IMR-90 (cell line): ENCODE measurements at regions not wholly inside any gene's neighbourhood (a gene's known extent, or its start where the extent isn't known, plus 50 kb on each side); places are given as distances from the start of the nearest gene placed in this dataset.

ENCODE experiments used
- ATAC-seq: fragments of 200-7000 bp; cut with Tn5 transposase; 2 replicates; pipeline ENCODE4 v1.9.1; 2020; ENCODE audit warnings: low read depth, mild to moderate bottlenecking, moderate library complexity
- BruUV-seq: library from RNA; stranded (reverse); fragments of 400-500 nt; replicated peaks from 2 replicates; lab custom pipeline; 2021; lab: Mats Ljungman, UMichigan
- CTCF ChIA-PET: fragments of 300-600 bp; formaldehyde crosslinking; extraction: SDS; loops from one replicate; lab custom pipeline; 2021; ENCODE audit warnings: antibody characterized with exemption; lab: Yijun Ruan, JAX
- POLR2A ChIA-PET: fragments of 300-600 bp; sonication (Branson Sonifier 250); formaldehyde crosslinking; loops from one replicate; lab custom pipeline; 2022; ENCODE audit warnings: antibody characterized with exemption; ENCODE audit not compliant: unreplicated experiment; lab: Charles Lee
- DNase-seq: peaks from one replicate; pipeline ENCODE4 v3.0.0; 2013
- H2AFZ ChIP-seq: replicated peaks from 2 replicates; pipeline ENCODE3; 2013; ENCODE audit warnings: low read length, mild to moderate bottlenecking; ENCODE audit not compliant: poor library complexity
- H2AK5ac ChIP-seq: 2 replicates; pipeline ENCODE4 v1.6.1; 2013; ENCODE audit warnings: low read depth, low read length, inconsistent platforms
- H2AK9ac ChIP-seq: replicated peaks from 2 replicates; pipeline ENCODE3; 2013; ENCODE audit warnings: mild to moderate bottlenecking, low read depth, low read length, moderate library complexity; ENCODE audit not compliant: poor library complexity
- H2BK120ac ChIP-seq: 2 replicates; pipeline ENCODE4 v1.6.1; 2013; ENCODE audit warnings: low read depth, low read length, inconsistent platforms
- H2BK15ac ChIP-seq: 3 replicates; pipeline ENCODE4 v1.6.1; 2013; ENCODE audit warnings: low read depth, low read length, inconsistent platforms
- H2BK20ac ChIP-seq: 2 replicates; pipeline ENCODE4 v1.6.1; 2013; ENCODE audit warnings: low read depth, mild to moderate bottlenecking, inconsistent platforms, low read length, moderate library complexity
- H2BK5ac ChIP-seq: 2 replicates; pipeline ENCODE4 v1.6.1; 2013; ENCODE audit warnings: mild to moderate bottlenecking, low read depth, low read length, inconsistent platforms; ENCODE audit not compliant: poor library complexity, severe bottlenecking
- H3K14ac ChIP-seq: replicated peaks from 2 replicates; pipeline ENCODE4 v1.6.1; 2013; ENCODE audit warnings: low read depth, low read length, inconsistent platforms
- H3K18ac ChIP-seq: 2 replicates; pipeline ENCODE4 v1.6.1; 2013; ENCODE audit warnings: low read depth, low read length, control low read depth
- H3K23ac ChIP-seq: 2 replicates; pipeline ENCODE4 v1.6.1; 2013; ENCODE audit warnings: low read depth, low read length, inconsistent platforms
- H3K27ac ChIP-seq: 2 replicates; pipeline ENCODE4 v1.5.1; 2013; ENCODE audit warnings: mild to moderate bottlenecking, control low read depth, low read length; ENCODE audit not compliant: insufficient read depth
- H3K27me3 ChIP-seq: 2 replicates; pipeline ENCODE4 v1.6.1; 2013; ENCODE audit warnings: low read length; ENCODE audit not compliant: control insufficient read depth, insufficient read depth
- H3K36me3 ChIP-seq: 2 replicates; pipeline ENCODE4 v1.6.1; 2013; ENCODE audit warnings: low read length, mixed read lengths; ENCODE audit not compliant: control insufficient read depth, insufficient read depth
- H3K4ac ChIP-seq: 2 replicates; pipeline ENCODE4 v1.6.1; 2013; ENCODE audit warnings: low read depth, low read length, inconsistent platforms
- H3K4me1 ChIP-seq: 2 replicates; pipeline ENCODE4 v1.6.1; 2013; ENCODE audit warnings: low read length, mixed read lengths; ENCODE audit not compliant: control insufficient read depth, insufficient read depth
- H3K4me2 ChIP-seq: 2 replicates; pipeline ENCODE4 v1.6.1; 2013; ENCODE audit warnings: low read depth, mild to moderate bottlenecking, control low read depth, low read length, moderate library complexity
- H3K4me3 ChIP-seq: 2 replicates; pipeline ENCODE4 v1.5.1; 2013; ENCODE audit warnings: low read depth, mild to moderate bottlenecking, control low read depth, low read length, moderate library complexity; ENCODE audit not compliant: insufficient read depth
- H3K56ac ChIP-seq: 2 replicates; pipeline ENCODE4 v1.6.1; 2013; ENCODE audit warnings: low read length, inconsistent platforms; ENCODE audit not compliant: insufficient read depth; ENCODE audit errors: extremely low read depth
- H3K79me1 ChIP-seq, 2 experiments: 2 replicates each; pipeline ENCODE4 v1.6.1; 2013; ENCODE audit warnings: low read length in 2 of 2, inconsistent platforms in 1 of 2, low read depth in 1 of 2
- H3K9ac ChIP-seq: 2 replicates; pipeline ENCODE4 v1.6.1; 2013; ENCODE audit warnings: low read depth, low read length, control low read depth
- H3K9me1 ChIP-seq: 2 replicates; pipeline ENCODE4 v1.6.1; 2013; ENCODE audit warnings: low read length, inconsistent platforms; ENCODE audit not compliant: insufficient read depth
- H3K9me3 ChIP-seq: 2 replicates; pipeline ENCODE4 v1.6.1; 2013; ENCODE audit warnings: low read length; ENCODE audit not compliant: control insufficient read depth, insufficient read depth
- H4K20me1 ChIP-seq: 2 replicates; pipeline ENCODE4 v1.6.1; 2013; ENCODE audit warnings: low read length, inconsistent platforms; ENCODE audit not compliant: insufficient read depth
- H4K5ac ChIP-seq: 2 replicates; pipeline ENCODE4 v1.6.1; 2013; ENCODE audit warnings: mild to moderate bottlenecking, low read depth, low read length, control low read depth
- H4K8ac ChIP-seq, 2 experiments: 2 replicates each; pipeline ENCODE4 v1.6.1; 2013; ENCODE audit warnings: low read depth in 2 of 2, low read length in 2 of 2, control low read depth in 1 of 2, inconsistent platforms in 1 of 2
- H4K91ac ChIP-seq: 2 replicates; pipeline ENCODE4 v1.6.1; 2013; ENCODE audit warnings: low read depth, low read length, inconsistent platforms; ENCODE audit not compliant: insufficient read depth
- BHLHE40 ChIP-seq: fragments of 150-350 bp; IDR thresholded peaks from 2 replicates; pipeline ENCODE4 v1.6.1; 2016; ENCODE audit warnings: mild to moderate bottlenecking, low read depth, low read length
- CHD1 ChIP-seq: IDR thresholded peaks from 2 replicates; pipeline ENCODE4 v1.6.1; 2012; ENCODE audit warnings: low read depth, low read length, improper control_type of control experiment
- FOS ChIP-seq: fragments of 150-350 bp; IDR thresholded peaks from 2 replicates; pipeline ENCODE4 v1.6.1; 2016; ENCODE audit warnings: low read depth, low read length
- MXI1 ChIP-seq: IDR thresholded peaks from 2 replicates; pipeline ENCODE4 v1.6.1; 2012; ENCODE audit warnings: low read depth, mild to moderate bottlenecking, low read length, moderate library complexity, borderline replicate concordance
- RAD21 ChIP-seq: IDR thresholded peaks from 2 replicates; pipeline ENCODE4 v1.6.1; 2012; ENCODE audit warnings: low read length, improper control_type of control experiment
- RFX5 ChIP-seq: IDR thresholded peaks from 2 replicates; pipeline ENCODE4 v1.8.0; 2012; ENCODE audit warnings: low read depth, mild to moderate bottlenecking, low read length, moderate library complexity
- SMC3 ChIP-seq: fragments of 150-350 bp; IDR thresholded peaks from 2 replicates; pipeline ENCODE4 v1.6.1; 2016; ENCODE audit warnings: low read depth, mild to moderate bottlenecking, antibody characterized with exemption, low read length, moderate library complexity
- WGBS, 2 experiments: methylation state at CpG; one replicate each; pipeline versions ENCODE4 v1.1.5 to v1.1.7; 2013; ENCODE audit warnings: missing lambda C conversion rate in 2 of 2; ENCODE audit not compliant: insufficient read length in 1 of 2; ENCODE audit errors: extremely low coverage in 2 of 2; 5-methylcytosine and 5-hydroxymethylcytosine counted together
- dilution Hi-C: fragments of 300-500 bp; cut with HindIII; formaldehyde crosslinking; loops from one replicate; pipeline ENCODE4 v1.14.3; 2018; ENCODE audit warnings: low sequenced_read_pairs; ENCODE audit not compliant: unreplicated experiment
- in situ Hi-C: fragments of 300-500 bp; cut with MboI; formaldehyde crosslinking; loops from 3 replicates; pipeline ENCODE4 v1.14.3; 2019; ENCODE audit warnings: low sequenced_read_pairs, inconsistent platforms, mixed read lengths
- intact Hi-C: fragments of 100-400 bp; cut with micrococcal nuclease; formaldehyde crosslinking; loops from 2 replicates; pipeline ENCODE4 v1.10.0; 2022
- TF ChIP-seq, protein P1 (sequence below): conservative IDR thresholded peaks from 2 replicates; pipeline ENCODE4 v1.5.1; 2012; ENCODE audit warnings: mild to moderate bottlenecking, low read depth, low read length, improper control_type of control experiment

DNA sequence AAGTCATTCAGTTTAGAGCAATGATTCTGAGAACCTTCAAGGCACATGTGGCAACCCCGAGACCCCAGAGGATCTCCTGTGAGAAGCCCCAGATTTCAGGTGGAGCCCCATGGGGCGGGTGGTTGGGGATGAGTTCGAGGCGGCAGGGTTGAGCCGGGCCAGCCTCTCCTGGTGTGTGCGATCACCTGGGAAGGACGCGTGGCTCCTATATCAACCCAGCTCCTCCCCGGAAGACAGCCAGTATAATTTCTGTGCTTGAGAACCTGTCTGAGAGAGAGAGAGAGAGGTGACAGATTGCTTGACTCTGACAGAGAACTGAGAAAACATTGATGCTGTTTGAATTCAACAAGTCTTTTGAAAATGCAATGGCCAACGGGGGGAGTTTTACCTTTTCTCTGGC is 89.0 kb downstream of the TEX29 start:
- no peak overlapping the region for H2BK20ac ChIP-seq
- DNase-seq = no peak
- ATAC-seq = no peak
- H2AFZ ChIP-seq = no peak overlapping the region
- H2BK15ac ChIP-seq = no peak overlapping the region
- H3K23ac ChIP-seq = no peak overlapping the region
- peaks cover 22% of the 10 kb centered on the region for H3K27me3 ChIP-seq
- H3K4me2 ChIP-seq = no peak overlapping the region
- no peak overlapping the region for H2AK5ac ChIP-seq
- POLR2A ChIA-PET = no interaction called here
- intact Hi-C loops = no loop called here
- H4K20me1 ChIP-seq = no peaks in the 10 kb centered on the region
- no peak overlapping the region for H3K14ac ChIP-seq
- H3K36me3 ChIP-seq = no peaks in the 10 kb centered on the region
- dilution Hi-C loops = no loop called here
- no peaks in the 10 kb centered on the region for H3K9me1 ChIP-seq
- no peak overlapping the region for H2BK120ac ChIP-seq
- no peak overlapping the region for H4K5ac ChIP-seq
- H3K56ac ChIP-seq = no peak overlapping the region
- H4K8ac ChIP-seq = no peak overlapping the region
- H2BK5ac ChIP-seq = no peak overlapping the region
- no CpG with 5 or more reads among the region's 10 CpGs for WGBS, 2 experiments
- H4K91ac ChIP-seq = no peak overlapping the region
- no peaks in the 10 kb centered on the region for H3K9me3 ChIP-seq
- H3K9ac ChIP-seq = no peak overlapping the region
- no peaks in the 10 kb centered on the region for H3K4me1 ChIP-seq
- H3K79me1 ChIP-seq = no peaks in the 10 kb centered on the region
- H3K4ac ChIP-seq = no peak overlapping the region
- no peak for TF ChIP-seq MXI1
- TF ChIP-seq CHD1 = no peak
- no peak for TF ChIP-seq SMC3
- TF ChIP-seq FOS = no peak
- no peak for TF ChIP-seq BHLHE40
- TF ChIP-seq RAD21 = no peak
- TF ChIP-seq, protein P1, sequence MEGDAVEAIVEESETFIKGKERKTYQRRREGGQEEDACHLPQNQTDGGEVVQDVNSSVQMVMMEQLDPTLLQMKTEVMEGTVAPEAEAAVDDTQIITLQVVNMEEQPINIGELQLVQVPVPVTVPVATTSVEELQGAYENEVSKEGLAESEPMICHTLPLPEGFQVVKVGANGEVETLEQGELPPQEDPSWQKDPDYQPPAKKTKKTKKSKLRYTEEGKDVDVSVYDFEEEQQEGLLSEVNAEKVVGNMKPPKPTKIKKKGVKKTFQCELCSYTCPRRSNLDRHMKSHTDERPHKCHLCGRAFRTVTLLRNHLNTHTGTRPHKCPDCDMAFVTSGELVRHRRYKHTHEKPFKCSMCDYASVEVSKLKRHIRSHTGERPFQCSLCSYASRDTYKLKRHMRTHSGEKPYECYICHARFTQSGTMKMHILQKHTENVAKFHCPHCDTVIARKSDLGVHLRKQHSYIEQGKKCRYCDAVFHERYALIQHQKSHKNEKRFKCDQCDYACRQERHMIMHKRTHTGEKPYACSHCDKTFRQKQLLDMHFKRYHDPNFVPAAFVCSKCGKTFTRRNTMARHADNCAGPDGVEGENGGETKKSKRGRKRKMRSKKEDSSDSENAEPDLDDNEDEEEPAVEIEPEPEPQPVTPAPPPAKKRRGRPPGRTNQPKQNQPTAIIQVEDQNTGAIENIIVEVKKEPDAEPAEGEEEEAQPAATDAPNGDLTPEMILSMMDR = no peak
- no peak for TF ChIP-seq RFX5
- H3K4me3 ChIP-seq = no peak overlapping the region
- no peak overlapping the region for H2AK9ac ChIP-seq
- CTCF ChIA-PET = no interaction called here
- H3K27ac ChIP-seq = no peak overlapping the region
- BruUV-seq = no TSS peak
- in situ Hi-C loops = no loop called here
- H3K18ac ChIP-seq = no peak overlapping the region
